Erythroblast (primary cell): ENCODE measurements at regions not wholly inside any gene's neighbourhood (a gene's known extent, or its start where the extent isn't known, plus 50 kb on each side); places are given as distances from the start of the nearest gene placed in this dataset.

ENCODE experiments used
- GATA1 ChIP-seq: IDR thresholded peaks from 2 replicates; pipeline ENCODE4 v1.6.1; 2011; ENCODE audit warnings: low read depth, mild to moderate bottlenecking, control low read depth, low read length, moderate library complexity
- POLR2A ChIP-seq: IDR thresholded peaks from 2 replicates; pipeline ENCODE4 v1.6.1; 2011; ENCODE audit warnings: mild to moderate bottlenecking, low read length

DNA sequence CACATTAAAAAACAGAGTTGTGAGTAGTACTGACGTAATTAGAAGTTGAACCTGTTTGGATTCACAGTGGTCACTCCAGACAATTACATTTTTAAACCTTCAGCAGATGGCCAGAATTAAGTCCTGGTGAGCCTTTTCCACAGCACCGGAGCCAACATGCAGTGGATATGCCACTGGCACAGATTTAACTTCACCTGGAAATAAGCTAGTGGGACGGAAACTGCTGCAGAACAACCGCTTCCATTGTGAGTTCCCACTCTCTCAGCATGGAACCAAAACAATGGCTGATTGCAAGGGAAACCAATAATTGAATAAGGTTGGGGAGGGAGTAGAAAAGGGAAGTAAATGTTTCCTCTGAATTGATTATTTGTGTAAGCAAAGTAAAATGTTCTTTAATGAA lies 515.1 kb downstream of the STK39 start:
- TF ChIP-seq POLR2A, result no peak
- no peak for TF ChIP-seq GATA1
